Muscle of leg (tissue), 3 donors: ENCODE measurements at regions not wholly inside any gene's neighbourhood (a gene's known extent, or its start where the extent isn't known, plus 50 kb on each side); places are given as distances from the start of the nearest gene placed in this dataset.

ENCODE experiments used
- DNase-seq: peaks from one replicate; pipeline ENCODE4 v3.0.0; 2013
- H3K27ac ChIP-seq: one replicate; pipeline ENCODE4 v1.5.1; 2013; ENCODE audit warnings: mild to moderate bottlenecking, low read length, control low read depth
- H3K27me3 ChIP-seq: one replicate; pipeline ENCODE4 v1.6.1; 2013; ENCODE audit warnings: low read length; ENCODE audit not compliant: control insufficient read depth, insufficient read depth
- H3K36me3 ChIP-seq: one replicate; pipeline ENCODE4 v1.6.1; 2013; ENCODE audit warnings: low read length; ENCODE audit not compliant: control insufficient read depth, insufficient read depth
- H3K4me1 ChIP-seq: one replicate; pipeline ENCODE4 v1.6.1; 2013; ENCODE audit warnings: low read length; ENCODE audit not compliant: control insufficient read depth, insufficient read depth
- H3K4me3 ChIP-seq: one replicate; pipeline ENCODE4 v1.5.1; 2013; ENCODE audit warnings: low read length, control low read depth
- H3K9me3 ChIP-seq: replicated peaks from 2 replicates; pipeline ENCODE4 v1.6.1; 2013; ENCODE audit warnings: low read depth, low read length; ENCODE audit not compliant: control insufficient read depth
- WGBS: methylation state at CpG from one replicate; pipeline ENCODE4 v1.1.5; 2013; ENCODE audit warnings: missing lambda C conversion rate; ENCODE audit not compliant: insufficient coverage; 5-methylcytosine and 5-hydroxymethylcytosine counted together

GRCh38 chr1:67482733-67483482 is 52.7 kb upstream of the SERBP1 start:
- DNase-seq: no peak
- no peak overlapping the region for H3K27ac ChIP-seq
- 89% methylated on average over 3 of the region's 7 CpGs for WGBS
- no peaks in the 10 kb centered on the region for H3K27me3 ChIP-seq
- no peak overlapping the region for H3K4me3 ChIP-seq
- H3K9me3 ChIP-seq: no peaks in the 10 kb centered on the region
- H3K4me1 ChIP-seq: peaks cover 10% of the 10 kb centered on the region
- H3K36me3 ChIP-seq: no peaks in the 10 kb centered on the region

GRCh38 chr1:67484492-67484891 is 54.3 kb upstream of the SERBP1 start:
- no CpG with 5 or more reads among the region's 2 CpGs for WGBS
- Histone ChIP-seq H3K4me1 (peaks cover 5% of the 10 kb centered on the region), H3K27ac (no peak overlapping the region), H3K4me3 (no peak overlapping the region), H3K9me3 (no peaks in the 10 kb centered on the region), H3K27me3 (no peaks in the 10 kb centered on the region), H3K36me3 (no peaks in the 10 kb centered on the region)
- DNase-seq: peak; percentile 40

GRCh38 chr1:67485046-67485811 is 55.0 kb upstream of the SERBP1 start:
- H3K9me3 ChIP-seq: no peaks in the 10 kb centered on the region
- DNase-seq: no peak
- WGBS: no CpG with 5 or more reads among the region's 3 CpGs
- peaks cover 3% of the 10 kb centered on the region for H3K4me1 ChIP-seq
- no peak overlapping the region for H3K27ac ChIP-seq
- no peaks in the 10 kb centered on the region for H3K27me3 ChIP-seq
- no peaks in the 10 kb centered on the region for H3K36me3 ChIP-seq
- no peak overlapping the region for H3K4me3 ChIP-seq

GRCh38 chr1:67489643-67490042 is 59.4 kb upstream of the SERBP1 start:
- Histone ChIP-seq H3K4me1 (no peaks in the 10 kb centered on the region), H3K4me3 (no peak overlapping the region), H3K27ac (no peak overlapping the region), H3K27me3 (no peaks in the 10 kb centered on the region), H3K9me3 (no peaks in the 10 kb centered on the region), H3K36me3 (no peaks in the 10 kb centered on the region)
- no CpG with 5 or more reads among the region's 1 CpG for whole genome bisulfite sequencing
- DNase-seq: peak; percentile 33

- no peaks in the 10 kb centered on the region for H3K4me1 ChIP-seq
- no peak overlapping the region for H3K27ac ChIP-seq
- WGBS: no CpG with 5 or more reads among the region's 3 CpGs
- H3K27me3 ChIP-seq: no peaks in the 10 kb centered on the region
- no peak overlapping the region for H3K4me3 ChIP-seq
- no peaks in the 10 kb centered on the region for H3K36me3 ChIP-seq
- no peak for DNase-seq
- no peaks in the 10 kb centered on the region for H3K9me3 ChIP-seq
Observed at GRCh38 chr1:67491280-67491679, 61.1 kb upstream of the SERBP1 start.

- no peak for DNase-seq
- H3K27ac ChIP-seq: no peak overlapping the region
- H3K9me3 ChIP-seq: no peaks in the 10 kb centered on the region
- H3K4me3 ChIP-seq: no peak overlapping the region
- H3K4me1 ChIP-seq: no peaks in the 10 kb centered on the region
- H3K36me3 ChIP-seq: no peaks in the 10 kb centered on the region
- WGBS: 50% methylated on average over 1 of the region's 2 CpGs
- H3K27me3 ChIP-seq: no peaks in the 10 kb centered on the region
Observed at GRCh38 chr1:67493148-67493547, 62.9 kb upstream of the SERBP1 start.

GRCh38 chr1:67495327-67495726 is 65.1 kb upstream of the SERBP1 start:
- H3K4me1 ChIP-seq: no peaks in the 10 kb centered on the region
- no peaks in the 10 kb centered on the region for H3K9me3 ChIP-seq
- no peaks in the 10 kb centered on the region for H3K36me3 ChIP-seq
- DNase-seq: no peak
- H3K27ac ChIP-seq: no peak overlapping the region
- no peaks in the 10 kb centered on the region for H3K27me3 ChIP-seq
- no peak overlapping the region for H3K4me3 ChIP-seq
- WGBS: no CpG with 5 or more reads among the region's 6 CpGs

GRCh38 chr1:67496329-67496728 is 66.1 kb upstream of the SERBP1 start:
- no peaks in the 10 kb centered on the region for H3K36me3 ChIP-seq
- H3K4me1 ChIP-seq: peaks cover 4% of the 10 kb centered on the region
- no peak overlapping the region for H3K4me3 ChIP-seq
- WGBS: 68% methylated on average over 5 of the region's 9 CpGs
- no peaks in the 10 kb centered on the region for H3K9me3 ChIP-seq
- no peak overlapping the region for H3K27ac ChIP-seq
- DNase-seq: no peak
- no peaks in the 10 kb centered on the region for H3K27me3 ChIP-seq

- Histone ChIP-seq H3K4me3 (no peak overlapping the region), H3K36me3 (no peaks in the 10 kb centered on the region), H3K27ac (no peak overlapping the region), H3K27me3 (peaks cover 2% of the 10 kb centered on the region), H3K9me3 (no peaks in the 10 kb centered on the region), H3K4me1 (peaks cover 4% of the 10 kb centered on the region)
- WGBS: 2% methylated on average over 15 of the region's 18 CpGs
- DNase-seq: peak; percentile 90
Observed at GRCh38 chr1:67500413-67500959, 70.3 kb upstream of the SERBP1 start.

GRCh38 chr1:67503974-67504373 is 73.8 kb upstream of the SERBP1 start:
- Histone ChIP-seq H3K36me3 (no peaks in the 10 kb centered on the region), H3K4me1 (peaks cover 4% of the 10 kb centered on the region), H3K27ac (no peak overlapping the region), H3K27me3 (peaks cover 2% of the 10 kb centered on the region), H3K9me3 (no peaks in the 10 kb centered on the region), H3K4me3 (no peak overlapping the region)
- no CpG with 5 or more reads among the region's 2 CpGs for WGBS
- no peak for DNase-seq
